ENCODE measurements at regions not wholly inside any gene's neighbourhood (a gene's known extent, or its start where the extent isn't known, plus 50 kb on each side); places are given as distances from the start of the nearest gene placed in this dataset.

DNA sequence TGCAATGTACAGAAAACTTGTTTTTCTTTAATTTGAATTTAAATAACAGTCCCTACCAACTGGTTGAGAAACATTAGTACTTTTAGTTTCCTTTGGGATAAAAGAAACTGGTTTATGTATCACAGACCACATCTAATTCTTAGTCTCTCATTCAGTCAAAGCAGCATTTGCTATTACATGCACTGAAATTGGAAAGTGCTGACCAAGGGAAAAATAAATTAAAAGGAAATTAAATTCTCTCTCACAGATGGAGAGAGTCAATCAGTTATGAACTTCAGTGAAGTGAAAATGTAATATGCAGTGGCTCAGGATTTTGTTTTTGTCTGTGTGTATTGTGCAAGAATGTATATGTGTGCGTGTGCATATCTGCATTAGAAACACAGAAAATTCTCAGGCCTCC lies 121.7 kb downstream of the TUSC1 start:
- CTCF ChIA-PET = no interaction called here
- no peaks in the 10 kb centered on the region for H3K4me1 Mint-ChIP-seq (ENCODE audit: low read depth)
- no peak overlapping the region for H3K27ac Mint-ChIP-seq

DNA sequence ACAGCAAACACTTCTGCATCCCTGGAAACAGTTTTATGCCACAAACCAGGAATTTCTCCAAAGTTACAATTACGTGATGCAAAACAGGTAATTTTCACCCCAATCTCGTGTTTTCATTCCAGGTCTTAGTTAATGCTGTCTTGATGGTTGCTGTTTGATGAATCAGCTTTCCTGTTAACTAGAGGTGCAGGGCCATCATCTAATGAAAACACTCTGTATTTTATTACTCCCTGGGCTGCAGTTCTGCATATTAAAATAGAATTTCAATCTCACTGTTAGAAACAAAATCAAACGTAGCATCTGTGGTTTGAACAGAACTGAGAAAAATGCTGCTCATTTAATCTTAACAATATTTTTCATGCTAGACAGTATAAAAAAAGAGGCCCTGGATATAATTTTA lies 129.4 kb downstream of the TUSC1 start:
- DNase-seq (no peak), ATAC-seq (no peak)
- Mint-ChIP-seq H3K36me3 (ENCODE audit: low read depth) (no peaks in the 10 kb centered on the region), H3K4me1 (ENCODE audit: low read depth) (no peaks in the 10 kb centered on the region), H3K9me3 (peaks cover 10% of the 10 kb centered on the region), H3K27me3 (no peaks in the 10 kb centered on the region), H3K4me3 (no peak overlapping the region), H3K27ac (no peak overlapping the region)
- ChIA-PET POLR2A (no interaction called here), CTCF (no interaction called here)
- intact Hi-C loops (cut with micrococcal nuclease) = no loop called here
- TF ChIP-seq, protein P1, sequence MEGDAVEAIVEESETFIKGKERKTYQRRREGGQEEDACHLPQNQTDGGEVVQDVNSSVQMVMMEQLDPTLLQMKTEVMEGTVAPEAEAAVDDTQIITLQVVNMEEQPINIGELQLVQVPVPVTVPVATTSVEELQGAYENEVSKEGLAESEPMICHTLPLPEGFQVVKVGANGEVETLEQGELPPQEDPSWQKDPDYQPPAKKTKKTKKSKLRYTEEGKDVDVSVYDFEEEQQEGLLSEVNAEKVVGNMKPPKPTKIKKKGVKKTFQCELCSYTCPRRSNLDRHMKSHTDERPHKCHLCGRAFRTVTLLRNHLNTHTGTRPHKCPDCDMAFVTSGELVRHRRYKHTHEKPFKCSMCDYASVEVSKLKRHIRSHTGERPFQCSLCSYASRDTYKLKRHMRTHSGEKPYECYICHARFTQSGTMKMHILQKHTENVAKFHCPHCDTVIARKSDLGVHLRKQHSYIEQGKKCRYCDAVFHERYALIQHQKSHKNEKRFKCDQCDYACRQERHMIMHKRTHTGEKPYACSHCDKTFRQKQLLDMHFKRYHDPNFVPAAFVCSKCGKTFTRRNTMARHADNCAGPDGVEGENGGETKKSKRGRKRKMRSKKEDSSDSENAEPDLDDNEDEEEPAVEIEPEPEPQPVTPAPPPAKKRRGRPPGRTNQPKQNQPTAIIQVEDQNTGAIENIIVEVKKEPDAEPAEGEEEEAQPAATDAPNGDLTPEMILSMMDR (IDR thresholded peaks at IDR 0.05) = no peak

More for the DNA sequence above, 121.7 kb downstream of the TUSC1 start:
- intact Hi-C loops (cut with micrococcal nuclease) = no loop called here
- Mint-ChIP-seq H3K27me3 (no peaks in the 10 kb centered on the region), H3K9me3 (peaks cover 17% of the 10 kb centered on the region), H3K36me3 (ENCODE audit: low read depth) (no peaks in the 10 kb centered on the region), H3K4me3 (no peak overlapping the region)
- DNase-seq = no peak
- POLR2A ChIA-PET = no interaction called here
- ATAC-seq = no peak
- TF ChIP-seq, protein P1 (IDR thresholded peaks at IDR 0.05) = no peak

DNA sequence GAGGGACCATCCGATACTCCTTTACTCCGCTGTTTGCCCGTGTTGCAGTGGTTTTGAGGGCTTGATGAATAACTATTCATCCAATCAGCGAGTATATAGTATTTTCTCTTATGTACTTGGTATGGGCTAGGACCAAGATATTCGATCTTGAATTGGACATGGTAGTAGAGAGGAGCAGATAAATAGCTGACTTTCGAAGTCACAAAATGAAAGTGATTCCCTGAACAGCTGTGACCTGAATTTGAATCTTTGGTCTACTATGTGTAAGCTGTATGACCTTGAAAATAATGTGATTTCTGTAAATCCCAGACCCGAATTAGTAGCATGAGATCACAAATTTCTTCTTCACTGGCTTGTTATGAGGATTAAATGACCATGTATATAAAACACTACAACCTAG lies 134.4 kb downstream of the TUSC1 start:
- TF ChIP-seq, protein P1 (IDR thresholded peaks at IDR 0.05) = no peak
- no peaks in the 10 kb centered on the region for H3K4me1 Mint-ChIP-seq (ENCODE audit: low read depth)
- intact Hi-C loops (cut with micrococcal nuclease) = no loop called here
- H3K27ac Mint-ChIP-seq = no peak overlapping the region
- H3K9me3 Mint-ChIP-seq = peaks cover 10% of the 10 kb centered on the region
- no peaks in the 10 kb centered on the region for H3K36me3 Mint-ChIP-seq (ENCODE audit: low read depth)
- POLR2A ChIA-PET = no interaction called here
- ATAC-seq = no peak
- no peaks in the 10 kb centered on the region for H3K27me3 Mint-ChIP-seq
- no peak for DNase-seq
- CTCF ChIA-PET = no interaction called here
- no peak overlapping the region for H3K4me3 Mint-ChIP-seq

DNA sequence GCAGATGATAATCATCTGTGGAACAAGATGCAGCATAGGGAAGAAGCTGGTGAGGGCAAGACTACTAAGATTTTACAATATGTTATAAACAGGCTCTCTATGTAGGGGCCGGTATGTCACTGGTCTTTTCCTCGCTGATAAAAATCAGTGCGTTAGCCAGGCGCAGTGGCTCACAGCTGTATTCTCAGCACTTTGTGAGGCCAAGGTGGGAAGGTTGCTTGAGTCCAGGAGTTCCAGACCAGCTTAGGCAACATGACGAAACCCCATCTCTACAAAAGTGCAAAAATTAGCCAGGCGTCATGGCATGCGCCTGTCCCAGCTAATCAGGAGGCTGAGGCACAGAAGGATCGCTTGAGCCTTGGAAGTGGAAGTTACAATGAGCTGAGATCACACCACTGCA lies 135.9 kb downstream of the TUSC1 start:
- no peak overlapping the region for H3K27ac Mint-ChIP-seq
- H3K4me3 Mint-ChIP-seq = no peak overlapping the region
- TF ChIP-seq, protein P1 (IDR thresholded peaks at IDR 0.05) = no peak
- intact Hi-C loops (cut with micrococcal nuclease) = no loop called here
- ATAC-seq (no peak), DNase-seq (no peak)
- H3K27me3 Mint-ChIP-seq = no peaks in the 10 kb centered on the region
- ChIA-PET POLR2A (no interaction called here), CTCF (no interaction called here)
- H3K4me1 Mint-ChIP-seq (ENCODE audit: low read depth) = no peaks in the 10 kb centered on the region
- H3K9me3 Mint-ChIP-seq = peaks cover 9% of the 10 kb centered on the region
- no peaks in the 10 kb centered on the region for H3K36me3 Mint-ChIP-seq (ENCODE audit: low read depth)

DNA sequence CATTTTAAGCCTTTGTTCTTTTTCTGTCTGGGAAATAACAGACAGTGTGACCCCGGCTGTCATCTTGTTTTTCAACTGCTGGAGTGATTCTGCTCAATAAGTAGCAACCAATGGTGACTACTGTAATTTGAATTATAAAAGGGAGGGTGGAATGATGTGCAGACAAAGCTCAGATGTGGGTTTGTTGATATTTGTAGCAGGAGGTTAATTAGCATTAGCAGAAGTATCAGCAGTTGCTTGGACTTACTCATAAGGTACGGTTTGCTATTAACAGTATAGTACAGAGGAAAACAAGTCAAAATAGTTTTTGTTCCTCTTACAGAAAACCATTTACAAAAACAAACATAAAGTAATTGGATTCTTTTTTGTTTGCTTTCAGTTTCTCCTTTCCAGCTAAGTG lies 140.4 kb downstream of the TUSC1 start:
- intact Hi-C loops (cut with micrococcal nuclease) = no loop called here
- DNase-seq = no peak
- Mint-ChIP-seq H3K36me3 (ENCODE audit: low read depth) (no peaks in the 10 kb centered on the region), H3K4me3 (no peak overlapping the region), H3K4me1 (ENCODE audit: low read depth) (no peaks in the 10 kb centered on the region), H3K27me3 (no peaks in the 10 kb centered on the region), H3K27ac (no peak overlapping the region), H3K9me3 (peaks cover 9% of the 10 kb centered on the region)
- CTCF ChIA-PET = no interaction called here
- TF ChIP-seq, protein P1 (IDR thresholded peaks at IDR 0.05) = no peak
- ATAC-seq = no peak
- POLR2A ChIA-PET = no interaction called here

All from activated CD8-positive, alpha-beta T cell treated with anti-CD3 and anti-CD28 coated beads for 36 hours (primary cell).